HG03103 (cell line): ENCODE measurements at regions not wholly inside any gene's neighbourhood (a gene's known extent, or its start where the extent isn't known, plus 50 kb on each side); places are given as distances from the start of the nearest gene placed in this dataset.
"Not testable (repeated sequence)": the region's sequence is repeated elsewhere in the genome, so short reads cannot be mapped to it uniquely, and the experiment has no call there.

Source experiments
- ATAC-seq: cut with Tn5 transposase; IDR thresholded peaks from one replicate; pipeline ENCODE4 v1.9.1; 2021; ENCODE audit warnings: low read depth; ENCODE audit not compliant: unreplicated experiment

GRCh38 chr18:1522249-1522615, 617.6 kb downstream of the ADCYAP1 start:
- no peak for ATAC-seq

DNA sequence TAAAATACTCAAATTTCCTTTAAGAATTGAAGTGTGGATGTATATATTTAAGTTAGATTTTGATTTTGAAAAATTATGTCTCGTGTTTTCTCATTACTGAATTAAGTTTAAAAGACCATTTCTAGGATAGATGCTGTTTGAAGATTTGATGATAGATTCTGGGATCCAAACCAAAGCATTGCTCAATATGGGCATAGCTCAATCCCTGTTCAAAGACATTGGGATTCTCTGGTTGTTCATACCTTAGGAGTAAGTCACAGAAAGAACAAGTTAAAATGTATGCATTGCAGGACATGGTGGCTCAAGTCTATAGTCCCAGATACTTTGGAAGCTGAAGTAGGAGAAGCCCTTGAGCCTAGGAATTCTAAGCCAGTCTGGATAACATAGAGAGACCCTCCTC, 622.3 kb downstream of the ADCYAP1 start:
- no peak for ATAC-seq

DNA sequence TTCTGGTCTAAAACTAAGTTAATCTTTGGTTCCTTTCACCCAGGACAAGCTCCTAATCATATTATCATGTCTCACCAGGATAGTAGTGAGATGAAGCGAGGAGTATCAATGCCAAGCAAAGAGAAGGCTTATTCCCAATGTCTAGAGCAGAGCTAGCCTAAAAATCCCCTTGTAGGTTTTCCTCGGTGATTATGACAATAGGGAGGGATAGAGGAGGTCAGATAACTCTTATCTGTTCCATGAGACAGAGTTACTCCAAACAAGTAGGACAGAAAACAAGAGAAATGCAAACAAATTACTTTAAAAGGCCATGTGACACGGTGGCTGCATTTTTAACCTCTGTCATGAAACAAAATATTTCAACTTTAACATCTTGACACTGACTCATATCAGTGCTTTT, 623.1 kb downstream of the ADCYAP1 start:
- ATAC-seq = no peak

- no peak for ATAC-seq
These were observed 623.8 kb downstream of the ADCYAP1 start for GRCh38 chr18:1528447-1528846.

DNA sequence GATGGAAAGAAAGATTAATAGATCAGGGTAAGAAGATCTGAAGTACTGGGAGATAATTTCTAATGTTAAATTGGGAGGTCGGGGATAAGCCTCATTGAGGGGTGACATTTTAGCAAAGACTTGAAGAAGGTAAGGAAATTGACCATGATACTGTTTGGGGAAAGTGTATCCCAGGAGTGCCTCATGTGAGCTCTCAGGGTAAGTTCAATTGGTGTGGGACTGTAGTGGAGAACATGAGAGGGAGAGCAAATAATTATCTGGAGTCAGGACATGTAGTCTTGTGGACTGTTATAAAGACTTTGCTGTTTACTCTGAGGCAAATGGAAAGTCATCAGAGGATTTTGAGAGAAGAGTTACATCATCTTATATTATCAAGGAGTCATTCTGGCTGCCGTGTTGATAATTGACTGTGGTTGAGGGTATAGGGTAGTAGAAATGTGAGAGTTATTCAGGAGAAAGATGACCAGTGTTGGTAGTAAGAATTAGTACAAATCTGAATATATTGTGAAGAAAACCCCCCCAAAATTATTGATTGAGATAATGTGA, 624.4 kb downstream of the ADCYAP1 start:
- ATAC-seq = no peak

DNA sequence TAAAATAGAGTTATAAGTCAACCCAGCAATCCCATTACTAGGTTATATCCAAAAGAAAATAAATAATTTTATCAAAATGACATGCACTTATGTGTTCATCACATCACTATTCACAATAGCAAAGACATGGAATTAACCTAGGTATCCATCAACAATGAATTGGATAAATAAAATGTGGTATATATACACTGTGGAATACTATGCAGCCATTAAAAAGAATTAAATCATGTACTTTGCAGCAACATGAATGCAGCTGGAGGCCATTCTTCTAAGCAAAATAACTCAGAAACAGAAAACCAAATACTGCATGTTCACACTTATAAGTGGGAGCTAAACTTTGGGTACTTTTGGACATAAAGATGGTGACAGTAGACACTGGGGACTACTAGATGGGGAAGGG, 626.0 kb downstream of the ADCYAP1 start:
- no peak for ATAC-seq

GRCh38 chr18:1539276-1539675, 634.6 kb downstream of the ADCYAP1 start:
- ATAC-seq = no peak

DNA sequence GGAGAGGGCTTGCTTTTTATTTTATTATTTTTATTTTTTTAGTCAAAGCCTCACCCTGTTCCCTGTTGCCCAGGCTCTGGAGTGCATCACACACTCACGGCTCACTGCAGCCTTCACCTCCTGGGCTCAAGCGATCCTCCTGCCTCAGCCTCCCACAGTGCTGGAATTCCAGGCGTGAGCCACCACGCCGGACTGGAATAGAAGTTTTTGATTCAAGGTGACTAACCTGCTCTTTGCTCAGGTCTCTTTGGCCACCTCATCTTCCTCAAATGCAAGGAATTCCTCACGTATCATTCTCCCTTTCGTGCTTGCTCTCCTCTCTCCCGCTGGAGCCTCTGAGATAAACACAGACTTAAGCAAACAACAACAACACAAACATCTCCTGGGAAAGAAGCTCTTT, 636.8 kb downstream of the ADCYAP1 start:
- no peak for ATAC-seq

DNA sequence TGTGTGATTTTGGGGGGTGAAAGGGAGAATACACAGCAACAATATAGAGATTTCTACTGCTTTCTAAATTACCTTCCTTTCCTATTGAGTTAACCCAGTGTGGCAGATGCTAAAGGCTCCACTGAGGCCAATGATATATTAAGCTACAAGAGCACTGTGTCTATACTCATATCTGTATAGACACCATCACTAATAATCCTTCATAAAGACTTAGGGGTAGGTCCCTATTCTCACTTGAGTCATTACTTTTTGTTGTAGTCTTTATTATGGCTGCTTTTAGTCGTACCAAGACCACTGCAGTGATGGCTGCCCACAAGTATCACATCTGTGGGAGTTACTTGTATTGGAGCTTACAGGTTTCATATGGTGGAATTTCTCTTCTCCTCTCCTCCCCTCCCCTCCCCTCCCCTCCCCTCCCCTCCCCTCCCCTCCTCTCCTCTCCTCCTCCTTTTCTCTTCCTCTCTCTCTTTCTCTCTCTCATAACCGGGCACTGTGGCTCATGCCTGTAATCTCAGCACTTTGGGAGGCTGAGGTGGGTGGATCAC, 637.6 kb downstream of the ADCYAP1 start:
- no peak for ATAC-seq

- no peak for ATAC-seq
These were observed 639.3 kb downstream of the ADCYAP1 start for GRCh38 chr18:1544016-1544415.

- ATAC-seq = not testable (repeated sequence)
These were observed 653.0 kb downstream of the ADCYAP1 start for GRCh38 chr18:1557711-1558110.

DNA sequence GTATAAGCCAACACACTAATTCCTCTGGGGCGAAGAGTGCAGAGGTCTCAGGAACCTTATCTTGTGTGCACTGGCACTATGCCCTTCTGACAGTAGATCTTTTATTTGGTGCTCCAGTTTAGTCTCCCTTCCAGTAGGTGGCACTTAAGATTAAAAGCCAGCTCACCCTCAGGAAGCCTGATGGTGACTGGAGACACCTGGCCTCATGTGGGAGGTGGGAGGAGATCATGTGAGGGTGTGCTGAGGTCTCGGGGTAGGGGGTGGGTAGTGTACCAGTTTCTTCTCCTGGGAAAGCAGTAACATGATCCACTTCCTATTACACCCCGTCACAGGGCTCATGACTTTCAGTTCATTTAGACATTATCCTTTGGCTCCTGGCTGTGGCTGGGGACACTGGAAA, 654.9 kb downstream of the ADCYAP1 start:
- no peak for ATAC-seq

DNA sequence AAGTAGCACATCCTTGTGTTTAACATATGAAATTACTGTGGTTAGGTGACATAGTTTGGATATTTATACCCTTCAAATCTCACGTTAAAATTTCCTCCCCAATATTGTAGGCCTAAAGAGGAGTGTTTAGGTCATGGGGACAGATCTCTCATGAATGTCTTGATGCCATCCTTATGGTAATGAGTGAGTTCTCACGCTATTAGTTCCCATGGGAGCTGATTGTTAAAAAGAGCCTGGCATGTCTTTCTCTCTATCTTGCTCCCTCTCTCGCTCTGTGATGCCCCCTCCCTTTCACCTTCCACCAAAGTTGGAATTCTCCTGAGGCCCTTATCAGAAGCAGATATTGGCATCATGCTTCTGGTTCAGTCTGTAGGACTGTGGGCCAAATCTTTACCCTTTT, 660.1 kb downstream of the ADCYAP1 start:
- no peak for ATAC-seq

GRCh38 chr18:1571206-1571605, 666.5 kb downstream of the ADCYAP1 start:
- ATAC-seq = no peak

DNA sequence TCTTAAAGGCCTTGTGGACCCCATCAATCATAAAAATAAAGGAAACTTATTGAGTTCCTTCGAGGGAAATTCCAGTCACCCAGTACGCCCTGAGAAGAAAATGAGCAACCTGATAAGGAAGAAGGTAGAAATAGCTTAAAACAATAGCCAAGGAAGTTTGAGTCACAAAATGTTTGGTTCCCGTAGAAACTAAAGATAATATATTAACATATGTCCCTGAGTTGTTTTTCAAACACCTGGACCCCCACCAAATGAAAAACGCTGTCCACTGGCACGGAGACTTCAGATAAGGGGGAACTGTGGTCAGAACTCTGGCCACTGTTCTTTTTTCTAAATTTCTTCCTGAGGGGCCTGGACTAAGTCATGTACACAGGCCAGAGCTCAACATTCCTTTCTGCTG, 669.1 kb downstream of the ADCYAP1 start:
- ATAC-seq = no peak

DNA sequence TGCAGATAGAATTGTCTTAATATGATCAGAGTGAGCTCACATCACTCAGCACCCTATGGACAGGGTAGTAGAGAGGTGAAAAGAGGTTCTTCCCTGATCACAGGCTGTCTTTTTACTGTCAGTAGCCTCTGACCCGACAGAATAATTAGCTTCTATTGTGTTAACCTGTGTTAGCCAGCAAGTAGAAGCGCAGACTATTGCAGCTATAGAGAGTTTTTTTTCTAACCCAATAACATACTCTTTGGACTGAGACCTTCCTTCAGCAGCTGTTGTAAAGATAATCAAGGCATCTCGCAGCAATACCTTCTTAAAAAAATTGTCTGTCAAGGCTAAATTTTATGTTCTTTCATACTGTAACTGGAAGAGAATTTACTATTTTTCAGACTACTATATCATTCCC, 670.4 kb downstream of the ADCYAP1 start:
- ATAC-seq = no peak

GRCh38 chr18:1578505-1578904, 673.8 kb downstream of the ADCYAP1 start:
- no peak for ATAC-seq

DNA sequence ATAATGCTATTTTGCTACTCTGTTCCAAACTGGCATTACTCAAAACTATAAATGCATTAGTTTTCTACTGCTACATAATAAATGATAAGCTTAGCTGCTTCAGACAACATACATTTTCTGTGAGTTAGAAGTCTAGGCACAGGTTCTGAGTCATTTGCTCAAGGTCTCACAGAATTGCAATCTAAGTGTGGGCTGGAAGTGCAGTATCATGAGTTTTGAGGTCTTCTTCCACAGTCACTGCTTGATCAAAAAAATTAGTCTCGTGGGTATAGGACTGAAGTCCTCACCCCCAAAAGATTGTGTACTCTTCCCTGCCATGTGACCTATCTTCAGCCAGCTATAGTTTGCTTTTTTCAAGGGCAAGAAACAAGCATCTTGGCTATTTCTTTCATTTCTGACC, 676.9 kb downstream of the ADCYAP1 start:
- ATAC-seq = no peak

- ATAC-seq = no peak
These were observed 681.3 kb downstream of the ADCYAP1 start for GRCh38 chr18:1585881-1586488.

- ATAC-seq = no peak
These were observed 688.4 kb downstream of the ADCYAP1 start for GRCh38 chr18:1593091-1593490.

- ATAC-seq = no peak
These were observed 690.5 kb downstream of the ADCYAP1 start for GRCh38 chr18:1595195-1595594.

DNA sequence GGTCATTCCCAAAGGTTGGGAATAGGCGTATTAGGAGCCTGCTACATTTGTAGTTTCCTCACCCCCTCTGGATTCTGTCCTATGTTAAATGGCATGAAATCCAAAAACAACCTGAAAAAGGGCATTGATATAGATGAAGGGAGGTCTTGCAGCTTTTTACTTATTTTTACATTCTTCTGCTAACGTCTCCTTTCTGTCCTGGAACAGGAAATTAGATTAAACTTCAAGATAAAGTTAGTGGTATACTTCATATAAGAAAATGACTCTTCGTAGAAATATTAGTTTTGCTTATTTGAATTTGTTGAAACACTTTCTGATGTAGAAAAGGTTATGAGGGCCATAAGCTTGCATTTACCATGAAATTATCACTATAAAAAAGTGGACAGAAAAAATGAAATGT, 694.5 kb downstream of the ADCYAP1 start:
- no peak for ATAC-seq

GRCh38 chr18:1604751-1605150, 700.1 kb downstream of the ADCYAP1 start:
- ATAC-seq = no peak
